Lower lobe of right lung (tissue), 2 donors: ENCODE measurements at regions not wholly inside any gene's neighbourhood (a gene's known extent, or its start where the extent isn't known, plus 50 kb on each side); places are given as distances from the start of the nearest gene placed in this dataset.

Experiments
- ATAC-seq, 2 donors: fragments of 200-7000 bp; cut with Tn5 transposase; one replicate each; pipeline ENCODE4 v1.9.1; 2020 to 2022; ENCODE audit warnings: mild to moderate bottlenecking in 2 of 2, moderate library complexity in 2 of 2
- DNase-seq: peaks from one replicate; pipeline ENCODE4 v3.0.0-alpha.2; 2020
- H3K27ac ChIP-seq: fragments of 200-600 bp; one replicate; pipeline ENCODE4 v1.8.0; 2022
- H3K27me3 ChIP-seq: fragments of 200-600 bp; one replicate; pipeline ENCODE4 v1.8.0; 2022; ENCODE audit warnings: low read depth
- H3K36me3 ChIP-seq: fragments of 200-600 bp; one replicate; pipeline ENCODE4 v1.8.0; 2022; ENCODE audit warnings: mild to moderate bottlenecking
- H3K4me1 ChIP-seq: fragments of 200-600 bp; one replicate; pipeline ENCODE4 v1.8.0; 2022
- H3K4me3 ChIP-seq: fragments of 200-600 bp; one replicate; pipeline ENCODE4 v1.8.0; 2022; ENCODE audit warnings: mild to moderate bottlenecking
- H3K9me3 ChIP-seq: fragments of 200-600 bp; one replicate; pipeline ENCODE4 v1.8.0; 2022
- CTCF ChIP-seq: fragments of 200-600 bp; IDR thresholded peaks from one replicate; pipeline ENCODE4 v1.8.0; 2022; ENCODE audit warnings: antibody characterized with exemption, mild to moderate bottlenecking
- intact Hi-C: fragments of 100-400 bp; cut with DNase I; formaldehyde crosslinking; loops from one replicate; pipeline ENCODE4 v1.11.0; 2022
- donor health status: DM: no; HTN: yes; CAD: no; lungs with severe emphysema.

GRCh38 chr14:43778570-43778936 lies 728.5 kb downstream of the FSCB start:
- Histone ChIP-seq H3K36me3 (no peaks in the 10 kb centered on the region), H3K9me3 (no peaks in the 10 kb centered on the region), H3K27ac (no peak overlapping the region), H3K4me1 (no peaks in the 10 kb centered on the region), H3K27me3 (no peaks in the 10 kb centered on the region), H3K4me3 (no peak overlapping the region)
- intact Hi-C loops, result no loop called here
- no peak for TF ChIP-seq CTCF
- no peak for ATAC-seq
- DNase-seq, result no peak

GRCh38 chr14:43765474-43765873 lies 741.6 kb downstream of the FSCB start:
- H3K9me3 ChIP-seq, result no peaks in the 10 kb centered on the region
- H3K4me1 ChIP-seq, result no peaks in the 10 kb centered on the region
- no peaks in the 10 kb centered on the region for H3K27me3 ChIP-seq
- no peak overlapping the region for H3K4me3 ChIP-seq
- H3K27ac ChIP-seq, result no peak overlapping the region
- intact Hi-C loops, result no loop called here
- DNase-seq, result no peak
- ATAC-seq, result no peak
- H3K36me3 ChIP-seq, result no peaks in the 10 kb centered on the region
- TF ChIP-seq CTCF, result no peak

- intact Hi-C loops, result no loop called here
- Histone ChIP-seq H3K27ac (no peak overlapping the region), H3K4me1 (no peaks in the 10 kb centered on the region), H3K27me3 (no peaks in the 10 kb centered on the region), H3K4me3 (no peak overlapping the region), H3K9me3 (no peaks in the 10 kb centered on the region), H3K36me3 (no peaks in the 10 kb centered on the region)
- no peak for TF ChIP-seq CTCF
- no peak for ATAC-seq
- no peak for DNase-seq
Measured at GRCh38 chr14:43764433-43764832, 742.6 kb downstream of the FSCB start.

GRCh38 chr14:43755707-43756106 lies 751.4 kb downstream of the FSCB start:
- no peak for DNase-seq

GRCh38 chr14:43754838-43755237 lies 752.2 kb downstream of the FSCB start:
- intact Hi-C loops, result no loop called here

More at GRCh38 chr14:43755707-43756106, 751.4 kb downstream of the FSCB start:
- no peak for ATAC-seq
- H3K9me3 ChIP-seq, result no peaks in the 10 kb centered on the region
- intact Hi-C loops, result no loop called here
- no peak overlapping the region for H3K27ac ChIP-seq
- H3K4me1 ChIP-seq, result no peaks in the 10 kb centered on the region
- no peaks in the 10 kb centered on the region for H3K36me3 ChIP-seq
- no peaks in the 10 kb centered on the region for H3K27me3 ChIP-seq
- TF ChIP-seq CTCF, result no peak
- H3K4me3 ChIP-seq, result no peak overlapping the region

More at GRCh38 chr14:43754838-43755237, 752.2 kb downstream of the FSCB start:
- H3K27ac ChIP-seq, result no peak overlapping the region
- TF ChIP-seq CTCF, result no peak
- H3K4me1 ChIP-seq, result no peaks in the 10 kb centered on the region
- H3K27me3 ChIP-seq, result no peaks in the 10 kb centered on the region
- H3K9me3 ChIP-seq, result no peaks in the 10 kb centered on the region
- DNase-seq, result no peak
- H3K36me3 ChIP-seq, result no peaks in the 10 kb centered on the region
- no peak for ATAC-seq
- H3K4me3 ChIP-seq, result no peak overlapping the region
